Subcutaneous abdominal adipose tissue (tissue), 5 donors: ENCODE measurements at regions not wholly inside any gene's neighbourhood (a gene's known extent, or its start where the extent isn't known, plus 50 kb on each side); places are given as distances from the start of the nearest gene placed in this dataset.

ENCODE experiments used
- H3K27ac ChIP-seq: one replicate; pipeline ENCODE4 v1.7.0; 2013; ENCODE audit warnings: low read depth, mild to moderate bottlenecking, inconsistent platforms, low read length, moderate library complexity
- H3K27me3 ChIP-seq, 5 donors: one replicate each; pipeline ENCODE4 v1.7.0; 2013; ENCODE audit warnings: low read length in 5 of 5, inconsistent platforms in 1 of 5; ENCODE audit not compliant: control insufficient read depth in 5 of 5, insufficient read depth in 4 of 5
- H3K36me3 ChIP-seq, 5 donors: one replicate each; pipeline ENCODE4 v1.7.0; 2013; ENCODE audit warnings: low read length in 5 of 5; ENCODE audit not compliant: control insufficient read depth in 5 of 5, insufficient read depth in 5 of 5
- H3K4me1 ChIP-seq, 5 donors: one replicate each; pipeline ENCODE4 v1.7.0; 2013; ENCODE audit warnings: low read length in 5 of 5, mild to moderate bottlenecking in 3 of 5, moderate library complexity in 1 of 5; ENCODE audit not compliant: control insufficient read depth in 5 of 5, insufficient read depth in 5 of 5
- H3K4me3 ChIP-seq, 5 donors: one replicate each; pipeline ENCODE4 v1.7.0; 2013; ENCODE audit warnings: low read length in 5 of 5, low read depth in 1 of 5
- H3K9ac ChIP-seq, 5 donors: one replicate each; pipeline ENCODE4 v1.7.0; 2013; ENCODE audit warnings: low read length in 5 of 5, mild to moderate bottlenecking in 4 of 5, moderate library complexity in 3 of 5
- H3K9me3 ChIP-seq, 5 donors: one replicate each; pipeline ENCODE4 v1.7.0; 2013; ENCODE audit warnings: low read length in 5 of 5; ENCODE audit not compliant: control insufficient read depth in 5 of 5
- donor health status: healthy.
- donor health status: healthy.
- donor health status: healthy.
- donor health status: healthy.
- donor health status: healthy.

DNA sequence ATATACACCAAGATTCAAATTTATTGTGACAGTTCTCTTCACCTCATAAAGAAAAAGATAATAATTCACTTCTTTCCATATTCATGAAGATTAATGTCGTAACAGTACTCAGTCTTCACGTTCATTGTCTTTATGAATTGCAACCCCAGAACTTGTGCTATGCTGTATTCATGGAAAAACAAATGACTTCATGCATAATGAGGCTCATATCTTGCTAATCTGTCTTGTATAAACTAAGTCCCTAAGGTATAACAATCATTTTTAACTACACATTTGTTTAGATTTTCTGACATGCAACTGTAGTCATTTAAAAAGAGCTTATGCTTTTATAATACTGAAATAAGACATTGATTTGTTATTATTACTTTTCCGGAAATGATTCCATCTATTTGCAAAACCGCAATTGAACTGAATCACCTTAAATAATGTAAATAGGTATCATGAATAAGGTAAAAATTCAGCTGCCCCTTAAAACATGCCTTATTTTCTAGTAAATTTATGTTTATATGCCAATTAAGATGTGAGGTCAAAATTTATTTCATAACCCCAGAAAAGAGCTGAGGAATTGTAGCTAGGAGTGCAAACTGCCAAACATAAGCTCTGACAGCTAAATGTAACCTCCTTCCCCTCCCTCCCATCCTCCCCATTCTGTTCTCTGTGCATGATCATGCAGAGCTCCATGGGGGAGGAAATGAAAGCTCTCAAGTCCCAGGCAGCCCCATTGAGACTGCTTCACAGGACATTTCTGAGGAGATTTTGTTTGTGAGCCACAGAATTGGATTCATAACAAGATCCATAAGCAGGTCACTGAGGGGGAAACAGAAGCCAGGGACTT lies 301.6 kb downstream of the ATP23 start:
- no peaks in the 10 kb centered on the region for H3K9me3 ChIP-seq
- no peak overlapping the region for H3K4me3 ChIP-seq
- peaks cover 0 to 9% (median 3%) of the 10 kb centered on the region in 5 donors for H3K4me1 ChIP-seq
- no peak overlapping the region for H3K9ac ChIP-seq
- no peaks in the 10 kb centered on the region for H3K27me3 ChIP-seq
- no peaks in the 10 kb centered on the region for H3K36me3 ChIP-seq
- H3K27ac ChIP-seq = no peak overlapping the region

DNA sequence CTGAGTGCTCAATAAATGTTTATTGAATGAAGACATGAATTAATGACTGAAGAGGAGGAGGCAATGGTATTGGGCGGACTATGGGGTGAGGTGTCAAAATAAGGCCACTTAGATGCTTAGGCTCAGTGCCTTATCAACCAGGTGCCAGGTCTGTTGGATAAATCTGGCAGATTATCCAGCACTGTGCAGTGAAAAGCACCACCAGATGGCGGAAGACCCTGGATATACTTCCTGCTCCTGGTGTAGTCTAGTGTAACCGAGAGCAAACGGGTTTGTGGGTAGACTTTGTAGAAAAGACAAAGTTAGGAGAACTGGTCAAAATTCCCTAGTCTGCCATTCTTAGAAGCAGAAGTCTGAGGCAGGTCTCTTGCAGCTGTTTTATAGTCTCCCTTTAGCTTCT lies 306.3 kb downstream of the ATP23 start:
- Histone ChIP-seq H3K27ac (no peak overlapping the region), H3K9ac (no peak overlapping the region), H3K4me3 (no peak overlapping the region), H3K9me3 (no peaks in the 10 kb centered on the region), H3K36me3 (no peaks in the 10 kb centered on the region), H3K27me3 (no peaks in the 10 kb centered on the region), H3K4me1 (peaks cover 2 to 16% (median 13%) of the 10 kb centered on the region in 5 donors)

DNA sequence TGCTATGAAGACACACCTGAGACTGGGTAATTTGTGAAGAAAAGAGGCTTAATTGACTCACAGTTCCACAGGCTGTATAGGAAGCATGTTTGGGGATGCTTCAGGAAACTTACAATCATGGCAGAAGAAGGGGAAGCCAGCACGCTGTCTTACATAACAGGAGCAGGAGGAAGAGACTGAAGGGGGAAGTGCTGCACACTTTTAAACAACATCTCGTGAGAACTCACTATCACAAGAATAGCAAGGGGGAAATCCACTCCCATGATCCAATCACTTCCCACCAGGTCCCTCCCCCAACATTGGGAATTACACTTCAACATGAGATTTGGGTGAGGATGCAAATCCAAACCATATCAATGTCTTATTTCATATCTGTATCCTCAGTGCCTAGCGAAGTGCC lies 307.2 kb downstream of the ATP23 start:
- Histone ChIP-seq H3K4me3 (no peak overlapping the region), H3K36me3 (no peaks in the 10 kb centered on the region), H3K9me3 (no peaks in the 10 kb centered on the region), H3K9ac (no peak overlapping the region), H3K27ac (no peak overlapping the region), H3K27me3 (no peaks in the 10 kb centered on the region), H3K4me1 (peaks cover 2 to 13% (median 5%) of the 10 kb centered on the region in 5 donors)

GRCh38 chr12:58249610-58250009 lies 308.2 kb downstream of the ATP23 start:
- Histone ChIP-seq H3K27me3 (no peaks in the 10 kb centered on the region), H3K9ac (no peak overlapping the region), H3K4me3 (no peak overlapping the region), H3K9me3 (no peaks in the 10 kb centered on the region), H3K27ac (no peak overlapping the region), H3K36me3 (no peaks in the 10 kb centered on the region), H3K4me1 (peaks cover 2 to 13% (median 5%) of the 10 kb centered on the region in 5 donors)

GRCh38 chr12:58250077-58250476 lies 308.7 kb downstream of the ATP23 start:
- no peak overlapping the region for H3K9ac ChIP-seq
- H3K4me1 ChIP-seq = peaks cover 2 to 13% (median 5%) of the 10 kb centered on the region in 5 donors
- H3K27me3 ChIP-seq = no peaks in the 10 kb centered on the region
- no peaks in the 10 kb centered on the region for H3K36me3 ChIP-seq
- no peaks in the 10 kb centered on the region for H3K9me3 ChIP-seq
- no peak overlapping the region for H3K27ac ChIP-seq
- no peak overlapping the region for H3K4me3 ChIP-seq

DNA sequence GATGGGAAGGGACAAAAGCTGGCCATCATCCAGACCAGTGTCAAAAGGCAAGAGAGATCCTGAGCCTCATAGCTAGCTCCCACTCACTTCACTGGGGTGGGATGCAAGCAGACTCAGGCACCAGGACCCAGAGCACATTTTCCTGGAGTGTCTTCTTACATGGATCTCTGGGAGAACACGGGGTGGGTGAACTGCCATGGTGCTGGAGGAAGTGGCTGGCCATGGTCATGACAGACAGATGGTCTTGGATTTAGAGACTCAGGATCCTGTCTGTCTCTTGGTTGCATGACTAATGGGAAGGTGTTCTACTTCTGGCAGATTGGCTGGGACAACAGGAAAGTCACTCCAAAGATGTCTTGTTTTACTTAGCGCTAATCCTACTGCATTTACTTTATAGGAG lies 311.5 kb downstream of the ATP23 start:
- Histone ChIP-seq H3K4me1 (peaks cover 2 to 13% (median 5%) of the 10 kb centered on the region in 5 donors), H3K9ac (no peak overlapping the region), H3K4me3 (no peak overlapping the region), H3K9me3 (no peaks in the 10 kb centered on the region), H3K27ac (no peak overlapping the region), H3K27me3 (no peaks in the 10 kb centered on the region), H3K36me3 (no peaks in the 10 kb centered on the region)

GRCh38 chr12:58253663-58254062 lies 312.3 kb downstream of the ATP23 start:
- H3K4me1 ChIP-seq = peaks cover 2 to 13% (median 5%) of the 10 kb centered on the region in 5 donors
- no peaks in the 10 kb centered on the region for H3K27me3 ChIP-seq
- no peaks in the 10 kb centered on the region for H3K9me3 ChIP-seq
- H3K36me3 ChIP-seq = no peaks in the 10 kb centered on the region
- H3K27ac ChIP-seq = no peak overlapping the region
- H3K9ac ChIP-seq = no peak overlapping the region
- no peak overlapping the region for H3K4me3 ChIP-seq

GRCh38 chr12:58254463-58255100 lies 313.2 kb downstream of the ATP23 start:
- no peaks in the 10 kb centered on the region for H3K36me3 ChIP-seq
- no peak overlapping the region for H3K4me3 ChIP-seq
- H3K4me1 ChIP-seq = peaks cover 1 to 11% (median 5%) of the 10 kb centered on the region in 5 donors
- no peaks in the 10 kb centered on the region for H3K9me3 ChIP-seq
- H3K9ac ChIP-seq = no peak overlapping the region
- H3K27me3 ChIP-seq = no peaks in the 10 kb centered on the region
- no peak overlapping the region for H3K27ac ChIP-seq

DNA sequence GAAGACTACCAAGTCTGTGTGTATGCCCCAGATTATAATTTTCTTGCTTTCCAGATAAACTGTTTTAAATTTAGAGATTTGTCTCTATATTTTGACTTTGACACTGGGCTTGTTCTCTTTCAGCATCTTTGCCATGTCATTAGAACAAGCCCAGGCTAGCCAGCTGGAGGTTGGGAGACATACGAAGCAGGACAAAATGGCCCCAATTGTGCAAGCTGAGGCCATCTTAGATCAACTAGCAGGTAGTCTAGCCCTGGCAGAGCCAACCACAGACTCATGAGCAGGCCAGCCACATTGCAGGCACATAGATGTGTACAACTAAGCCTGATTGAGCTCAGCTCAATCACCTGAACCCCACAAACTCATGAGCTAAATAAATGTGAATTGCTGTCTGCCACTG lies 321.4 kb downstream of the ATP23 start:
- Histone ChIP-seq H3K27ac (no peak overlapping the region), H3K9ac (no peak overlapping the region), H3K27me3 (no peaks in the 10 kb centered on the region), H3K9me3 (no peaks in the 10 kb centered on the region), H3K4me3 (no peak overlapping the region), H3K36me3 (no peaks in the 10 kb centered on the region), H3K4me1 (peaks cover 0 to 2% (median 0%) of the 10 kb centered on the region in 5 donors)

DNA sequence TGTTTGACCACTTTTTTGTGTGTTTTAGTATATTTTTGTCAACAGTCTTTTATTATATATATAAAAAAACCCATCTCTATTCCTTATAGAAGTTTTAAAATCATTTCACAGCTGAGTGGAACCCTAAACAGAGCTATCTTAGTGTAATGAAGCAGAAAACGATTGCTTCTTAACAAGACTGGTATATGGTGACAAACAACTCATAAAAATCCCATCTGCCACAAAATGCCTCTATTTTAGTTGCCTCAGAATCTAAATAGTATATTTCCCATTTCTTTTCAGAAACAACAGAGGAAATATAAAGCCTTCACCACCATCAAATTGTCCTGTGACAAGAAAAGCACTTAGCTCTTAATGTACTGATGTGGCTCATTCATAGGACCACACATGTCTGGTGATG lies 322.4 kb downstream of the ATP23 start:
- Histone ChIP-seq H3K9ac (no peak overlapping the region), H3K4me1 (peaks cover 0 to 12% (median 0%) of the 10 kb centered on the region in 5 donors), H3K27ac (no peak overlapping the region), H3K4me3 (no peak overlapping the region), H3K36me3 (no peaks in the 10 kb centered on the region), H3K9me3 (no peaks in the 10 kb centered on the region), H3K27me3 (no peaks in the 10 kb centered on the region)
